ENCODE measurements at regions not wholly inside any gene's neighbourhood (a gene's known extent, or its start where the extent isn't known, plus 50 kb on each side); places are given as distances from the start of the nearest gene placed in this dataset.

DNA sequence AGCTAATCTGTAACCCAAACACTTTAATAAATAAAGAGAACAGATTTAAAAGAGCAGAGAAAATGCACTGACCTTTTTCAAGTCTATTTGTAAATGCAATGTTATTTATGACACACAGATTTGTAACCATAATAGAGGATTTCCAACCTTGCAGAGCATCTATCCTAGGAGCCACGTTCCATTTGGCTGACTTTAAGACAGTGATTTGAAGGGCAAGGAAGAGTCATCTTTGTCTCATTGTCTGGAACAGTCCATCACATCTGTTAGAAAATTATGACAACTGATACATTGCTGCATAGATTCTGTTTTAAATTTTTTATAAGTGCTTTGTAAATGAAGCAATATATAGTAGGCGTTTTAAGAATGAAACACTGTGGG is 90.8 kb upstream of the L3MBTL4 start:
- TF ChIP-seq NFRKB (IDR thresholded peaks at IDR 0.05) = no peak
- TF ChIP-seq LEF1 (IDR thresholded peaks at IDR 0.05; ENCODE audit: borderline replicate concordance) = no peak
- no peak for TF ChIP-seq FOXM1 (IDR thresholded peaks at IDR 0.05; ENCODE audit: borderline replicate concordance)
- TF ChIP-seq ARNT (IDR thresholded peaks at IDR 0.05) = no peak

Measured in HEK293T (cell line).